Neural cell (in vitro differentiated cells): ENCODE measurements at regions not wholly inside any gene's neighbourhood (a gene's known extent, or its start where the extent isn't known, plus 50 kb on each side); places are given as distances from the start of the nearest gene placed in this dataset.

Source experiments
- H2AFZ ChIP-seq: fragments of 200-600, 300-800 bp; sonication (generic), shearing (Covaris generic); 2 replicates; pipeline ENCODE4 v1.6.0; 2014; ENCODE audit warnings: low read depth, mild to moderate bottlenecking, antibody characterized with exemption, low read length, moderate library complexity
- H3F3A ChIP-seq: fragments of 200-600 bp; shearing (Covaris generic); 2 replicates; pipeline ENCODE4 v1.6.1; 2016; ENCODE audit warnings: mild to moderate bottlenecking, moderate library complexity, mixed read lengths, antibody characterized with exemption, low read length; ENCODE audit not compliant: insufficient read depth, poor library complexity, severe bottlenecking
- H3K27ac ChIP-seq: fragments of 200-600, 300-800 bp; sonication (generic), shearing (Covaris generic); 2 replicates; pipeline ENCODE4 v1.5.1; 2014; ENCODE audit warnings: mild to moderate bottlenecking, low read length, moderate library complexity
- H3K27me3 ChIP-seq: fragments of 300-800, 200-600 bp; sonication (generic), shearing (Covaris generic); 2 replicates; pipeline ENCODE4 v1.6.0; 2014; ENCODE audit warnings: mild to moderate bottlenecking, low read depth, low read length, moderate library complexity; ENCODE audit not compliant: insufficient read depth
- H3K36me3 ChIP-seq: fragments of 300-800, 200-600 bp; sonication (generic), shearing (Covaris generic); 2 replicates; pipeline ENCODE4 v1.5.1; 2014; ENCODE audit warnings: mild to moderate bottlenecking, antibody characterized with exemption, low read length, moderate library complexity; ENCODE audit not compliant: insufficient read depth
- H3K4me2 ChIP-seq: fragments of 300-800, 200-600 bp; sonication (generic), shearing (Covaris generic); 2 replicates; pipeline ENCODE4 v1.6.0; 2014; ENCODE audit warnings: mild to moderate bottlenecking, low read length
- H3K4me3 ChIP-seq: fragments of 300-800, 200-600 bp; sonication (generic), shearing (Covaris generic); 2 replicates; pipeline ENCODE4 v1.5.1; 2014; ENCODE audit warnings: mild to moderate bottlenecking, low read length, moderate library complexity
- H3K79me2 ChIP-seq: fragments of 200-600 bp; shearing (Covaris generic); replicated peaks from 2 replicates; pipeline ENCODE4 v1.6.0; 2014; ENCODE audit warnings: mild to moderate bottlenecking, low read length, moderate library complexity; ENCODE audit not compliant: insufficient read depth
- H3K9ac ChIP-seq: fragments of 300-800, 200-600 bp; sonication (generic), shearing (Covaris generic); 2 replicates; pipeline ENCODE4 v1.6.1; 2016; ENCODE audit warnings: mild to moderate bottlenecking, low read length, mixed read lengths
- H3K9me2 ChIP-seq: fragments of 200-600 bp; shearing (Covaris generic); 2 replicates; pipeline ENCODE4 v1.6.1; 2016; ENCODE audit warnings: mild to moderate bottlenecking, low read length, mixed read lengths; ENCODE audit not compliant: insufficient read depth
- H3K9me3 ChIP-seq: fragments of 200-600, 300-800 bp; sonication (generic), shearing (Covaris generic); 2 replicates; pipeline ENCODE4 v1.6.1; 2016; ENCODE audit warnings: mild to moderate bottlenecking, mixed run types, low read length, moderate library complexity, mixed read lengths
- H4K20me1 ChIP-seq: fragments of 200-600 bp; shearing (Covaris generic); 2 replicates; pipeline ENCODE4 v1.6.1; 2016; ENCODE audit warnings: mild to moderate bottlenecking, mixed run types; ENCODE audit not compliant: insufficient read depth
- EP300 ChIP-seq: fragments of 450-650 bp; conservative IDR thresholded peaks from 2 replicates; pipeline ENCODE4 v1.6.1; 2014; ENCODE audit warnings: antibody characterized with exemption, mild to moderate bottlenecking, moderate library complexity; ENCODE audit not compliant: poor library complexity, severe bottlenecking
- EZH2 ChIP-seq: fragments of 200-600, 300-800 bp; shearing (Covaris generic), sonication (generic); IDR thresholded peaks from 2 replicates; pipeline ENCODE4 v1.6.1; 2014; ENCODE audit warnings: antibody characterized with exemption, low read length, borderline replicate concordance, mild to moderate bottlenecking; ENCODE audit not compliant: insufficient read depth, poor library complexity, severe bottlenecking
- MXI1 ChIP-seq: fragments of 450-650 bp; conservative IDR thresholded peaks from 2 replicates; pipeline ENCODE4 v1.6.1; 2014; ENCODE audit warnings: antibody characterized with exemption, mild to moderate bottlenecking; ENCODE audit not compliant: poor library complexity, severe bottlenecking
- POLR2AphosphoS5 ChIP-seq: IDR thresholded peaks from 2 replicates; pipeline ENCODE4 v1.6.1; 2012
- RAD21 ChIP-seq: fragments of 450-650 bp; conservative IDR thresholded peaks from 2 replicates; pipeline ENCODE4 v1.6.1; 2014; ENCODE audit warnings: antibody characterized with exemption, mild to moderate bottlenecking, moderate library complexity
- SMC3 ChIP-seq: fragments of 450-650 bp; conservative IDR thresholded peaks from 2 replicates; pipeline ENCODE4 v1.6.1; 2014; ENCODE audit warnings: antibody characterized with exemption, mild to moderate bottlenecking, moderate library complexity; ENCODE audit not compliant: poor library complexity
- TAF1 ChIP-seq: IDR thresholded peaks from 2 replicates; pipeline ENCODE4 v1.6.1; 2012; ENCODE audit warnings: low read depth
- TF ChIP-seq, protein P1 (sequence below): fragments of 450-650 bp; IDR thresholded peaks from 2 replicates; pipeline ENCODE4 v1.5.1; 2014; ENCODE audit warnings: antibody characterized with exemption, mild to moderate bottlenecking, moderate library complexity; ENCODE audit not compliant: poor library complexity, severe bottlenecking
- TF ChIP-seq, protein P2 (sequence below): IDR thresholded peaks from 2 replicates; pipeline ENCODE4 v1.6.1; 2012; ENCODE audit warnings: borderline replicate concordance

DNA sequence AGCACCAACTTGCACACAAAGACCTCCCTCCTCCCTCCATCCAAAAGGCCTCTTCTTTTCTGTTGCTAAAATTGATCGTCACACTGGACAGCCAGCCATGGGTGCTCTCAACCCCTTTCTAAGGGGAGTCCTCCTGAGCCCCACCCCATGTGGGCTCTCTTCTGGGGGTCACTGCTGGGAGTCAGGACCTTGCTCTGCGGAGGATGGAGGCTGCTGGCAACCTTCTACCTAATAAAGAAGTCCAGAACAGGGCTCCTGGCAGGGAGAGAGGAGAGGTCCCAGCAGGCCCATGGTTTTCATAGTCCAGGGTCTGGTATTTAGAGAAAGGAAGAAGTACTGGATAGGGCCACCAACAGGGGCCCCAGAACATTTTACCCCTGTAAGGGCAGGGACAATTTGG, 67.6 kb upstream of the OTOS start:
- Histone ChIP-seq H3K4me2 (no peak overlapping the region), H4K20me1 (no peaks in the 10 kb centered on the region), H3K27ac (no peak overlapping the region), H3K9ac (no peak overlapping the region), H3K36me3 (no peaks in the 10 kb centered on the region), H3K4me3 (no peak overlapping the region), H3K79me2 (no peaks in the 10 kb centered on the region), H3K9me2 (no peaks in the 10 kb centered on the region), H2AFZ (no peak overlapping the region), H3K9me3 (no peaks in the 10 kb centered on the region), H3F3A (no peaks in the 10 kb centered on the region), H3K27me3 (no peaks in the 10 kb centered on the region)
- TF ChIP-seq TAF1 (no peak), RAD21 (no peak), EP300 (no peak), MXI1 (no peak), SMC3 (no peak), EZH2 (no peak), POLR2AphosphoS5 (no peak)
- TF ChIP-seq, protein P1, sequence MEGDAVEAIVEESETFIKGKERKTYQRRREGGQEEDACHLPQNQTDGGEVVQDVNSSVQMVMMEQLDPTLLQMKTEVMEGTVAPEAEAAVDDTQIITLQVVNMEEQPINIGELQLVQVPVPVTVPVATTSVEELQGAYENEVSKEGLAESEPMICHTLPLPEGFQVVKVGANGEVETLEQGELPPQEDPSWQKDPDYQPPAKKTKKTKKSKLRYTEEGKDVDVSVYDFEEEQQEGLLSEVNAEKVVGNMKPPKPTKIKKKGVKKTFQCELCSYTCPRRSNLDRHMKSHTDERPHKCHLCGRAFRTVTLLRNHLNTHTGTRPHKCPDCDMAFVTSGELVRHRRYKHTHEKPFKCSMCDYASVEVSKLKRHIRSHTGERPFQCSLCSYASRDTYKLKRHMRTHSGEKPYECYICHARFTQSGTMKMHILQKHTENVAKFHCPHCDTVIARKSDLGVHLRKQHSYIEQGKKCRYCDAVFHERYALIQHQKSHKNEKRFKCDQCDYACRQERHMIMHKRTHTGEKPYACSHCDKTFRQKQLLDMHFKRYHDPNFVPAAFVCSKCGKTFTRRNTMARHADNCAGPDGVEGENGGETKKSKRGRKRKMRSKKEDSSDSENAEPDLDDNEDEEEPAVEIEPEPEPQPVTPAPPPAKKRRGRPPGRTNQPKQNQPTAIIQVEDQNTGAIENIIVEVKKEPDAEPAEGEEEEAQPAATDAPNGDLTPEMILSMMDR: no peak
- TF ChIP-seq, protein P2, sequence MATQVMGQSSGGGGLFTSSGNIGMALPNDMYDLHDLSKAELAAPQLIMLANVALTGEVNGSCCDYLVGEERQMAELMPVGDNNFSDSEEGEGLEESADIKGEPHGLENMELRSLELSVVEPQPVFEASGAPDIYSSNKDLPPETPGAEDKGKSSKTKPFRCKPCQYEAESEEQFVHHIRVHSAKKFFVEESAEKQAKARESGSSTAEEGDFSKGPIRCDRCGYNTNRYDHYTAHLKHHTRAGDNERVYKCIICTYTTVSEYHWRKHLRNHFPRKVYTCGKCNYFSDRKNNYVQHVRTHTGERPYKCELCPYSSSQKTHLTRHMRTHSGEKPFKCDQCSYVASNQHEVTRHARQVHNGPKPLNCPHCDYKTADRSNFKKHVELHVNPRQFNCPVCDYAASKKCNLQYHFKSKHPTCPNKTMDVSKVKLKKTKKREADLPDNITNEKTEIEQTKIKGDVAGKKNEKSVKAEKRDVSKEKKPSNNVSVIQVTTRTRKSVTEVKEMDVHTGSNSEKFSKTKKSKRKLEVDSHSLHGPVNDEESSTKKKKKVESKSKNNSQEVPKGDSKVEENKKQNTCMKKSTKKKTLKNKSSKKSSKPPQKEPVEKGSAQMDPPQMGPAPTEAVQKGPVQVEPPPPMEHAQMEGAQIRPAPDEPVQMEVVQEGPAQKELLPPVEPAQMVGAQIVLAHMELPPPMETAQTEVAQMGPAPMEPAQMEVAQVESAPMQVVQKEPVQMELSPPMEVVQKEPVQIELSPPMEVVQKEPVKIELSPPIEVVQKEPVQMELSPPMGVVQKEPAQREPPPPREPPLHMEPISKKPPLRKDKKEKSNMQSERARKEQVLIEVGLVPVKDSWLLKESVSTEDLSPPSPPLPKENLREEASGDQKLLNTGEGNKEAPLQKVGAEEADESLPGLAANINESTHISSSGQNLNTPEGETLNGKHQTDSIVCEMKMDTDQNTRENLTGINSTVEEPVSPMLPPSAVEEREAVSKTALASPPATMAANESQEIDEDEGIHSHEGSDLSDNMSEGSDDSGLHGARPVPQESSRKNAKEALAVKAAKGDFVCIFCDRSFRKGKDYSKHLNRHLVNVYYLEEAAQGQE: no peak

DNA sequence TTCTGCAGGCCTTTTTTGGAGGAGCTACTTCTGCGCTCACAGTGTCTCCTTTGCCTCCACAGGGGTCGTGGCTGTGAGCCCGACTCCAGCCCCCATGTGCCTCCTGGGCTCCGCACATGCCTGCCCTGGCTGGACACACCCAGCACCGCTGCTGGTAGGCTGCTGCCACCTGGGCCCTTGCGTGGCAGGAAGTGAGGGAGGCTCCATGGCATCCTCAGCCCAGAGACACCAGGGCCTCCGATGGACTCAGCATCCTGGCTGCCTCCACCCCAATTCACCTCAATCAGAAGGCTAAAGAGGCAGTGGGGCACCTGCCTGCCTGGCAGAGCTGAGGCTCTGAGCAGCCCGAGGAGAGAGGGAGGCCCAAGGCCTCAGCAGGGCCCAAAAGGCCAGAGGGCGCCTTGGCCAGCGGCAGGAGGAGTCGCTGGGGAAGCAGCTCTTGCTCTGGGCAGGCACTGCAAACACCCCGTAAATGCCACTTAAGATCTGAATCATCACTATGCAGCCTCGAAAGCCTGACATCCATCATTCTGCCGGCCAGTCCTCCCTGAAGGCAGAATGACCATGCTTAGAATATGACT, 68.3 kb upstream of the OTOS start:
- Histone ChIP-seq H3K27ac (no peak overlapping the region), H3K36me3 (no peaks in the 10 kb centered on the region), H3K4me2 (no peak overlapping the region), H3K4me3 (no peak overlapping the region), H3K9me3 (no peaks in the 10 kb centered on the region), H3K9ac (no peak overlapping the region), H3K27me3 (no peaks in the 10 kb centered on the region), H2AFZ (no peak overlapping the region), H3K79me2 (no peaks in the 10 kb centered on the region), H3F3A (no peaks in the 10 kb centered on the region), H3K9me2 (no peaks in the 10 kb centered on the region), H4K20me1 (no peaks in the 10 kb centered on the region)
- TF ChIP-seq EZH2 (no peak), TAF1 (no peak), RAD21 (no peak), SMC3 (no peak), MXI1 (no peak), EP300 (no peak), POLR2AphosphoS5 (no peak)
- TF ChIP-seq, protein P2: no peak
- TF ChIP-seq, protein P1: no peak
